Cerebellar cortex (tissue), 1 donor: ENCODE measurements at regions not wholly inside any gene's neighbourhood (a gene's known extent, or its start where the extent isn't known, plus 50 kb on each side); places are given as distances from the start of the nearest gene placed in this dataset.

ENCODE experiments used
- DNase-seq: peaks from one replicate; pipeline ENCODE4 v3.0.0-alpha.2; 2015; ENCODE audit warnings: low spot score

DNA sequence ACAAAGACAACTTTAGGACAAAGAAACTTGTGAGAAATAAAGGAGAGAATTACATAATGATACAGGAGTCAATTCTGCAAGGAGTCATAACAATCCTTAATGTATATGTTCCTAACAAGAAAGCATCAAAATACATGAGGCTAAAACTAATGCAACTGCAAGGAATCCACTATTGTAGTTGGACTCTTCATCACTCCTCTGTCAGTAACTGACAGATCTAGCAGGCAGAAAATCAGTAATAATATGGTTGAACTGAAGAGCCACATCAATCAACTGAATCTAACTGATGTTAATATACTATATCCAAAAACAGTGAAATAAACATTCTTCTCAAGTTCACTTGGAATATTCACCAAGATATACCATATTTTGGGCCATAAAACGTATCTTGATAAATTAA, 1806.4 kb upstream of the CELF4 start:
- no peak for DNase-seq

GRCh38 chr18:39366656-39367055, 1801.1 kb upstream of the CELF4 start:
- DNase-seq: no peak

DNA sequence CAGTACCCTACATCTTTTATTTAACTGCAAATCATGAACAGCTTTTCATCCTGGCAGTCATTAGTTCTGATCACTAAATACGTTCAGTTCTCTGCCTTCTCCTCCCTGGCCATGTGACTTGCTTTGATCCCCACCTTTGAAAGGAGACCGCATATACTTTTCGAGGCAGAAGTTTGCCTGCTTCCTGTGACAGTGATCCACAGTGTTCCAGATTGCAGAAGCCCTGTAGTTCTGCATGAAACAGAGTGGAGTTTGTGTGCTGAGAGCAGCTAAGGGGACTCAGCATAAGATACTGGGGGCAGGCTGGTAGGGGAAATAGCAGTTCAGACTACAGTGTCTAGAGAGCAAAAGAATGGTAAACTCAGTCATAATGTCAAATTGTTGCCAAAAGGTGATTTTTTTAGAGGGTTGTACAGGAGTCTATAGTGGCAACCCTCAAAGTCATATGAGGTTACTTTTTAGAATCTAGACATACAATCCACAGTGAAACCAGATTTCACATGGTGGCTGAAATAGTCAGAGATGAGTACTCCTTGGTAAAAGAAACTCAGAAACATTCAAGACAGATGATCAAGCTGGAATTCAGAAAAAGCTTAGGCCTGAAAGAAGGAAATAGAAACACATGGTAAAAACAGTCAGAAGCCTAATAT, 1800.4 kb upstream of the CELF4 start:
- no peak for DNase-seq

DNA sequence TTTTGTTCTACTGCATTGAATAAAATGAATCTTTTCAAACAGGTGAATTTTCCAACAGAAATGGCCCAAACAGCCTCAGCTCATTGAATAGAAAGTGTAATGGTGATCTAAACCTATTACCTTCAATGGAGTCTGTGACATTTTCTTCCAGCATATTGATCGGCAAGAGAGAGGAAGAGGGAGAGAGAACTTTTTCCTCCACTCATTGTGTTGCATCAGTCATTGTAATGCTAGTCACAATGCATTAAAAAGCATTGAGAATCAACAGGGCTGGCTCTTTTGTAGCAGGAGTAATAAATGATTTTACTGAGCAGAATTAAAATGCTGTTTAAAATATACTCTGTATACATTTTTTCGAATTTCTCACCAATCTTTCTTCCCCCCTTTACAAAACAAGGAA, 1794.5 kb upstream of the CELF4 start:
- DNase-seq: no peak

DNA sequence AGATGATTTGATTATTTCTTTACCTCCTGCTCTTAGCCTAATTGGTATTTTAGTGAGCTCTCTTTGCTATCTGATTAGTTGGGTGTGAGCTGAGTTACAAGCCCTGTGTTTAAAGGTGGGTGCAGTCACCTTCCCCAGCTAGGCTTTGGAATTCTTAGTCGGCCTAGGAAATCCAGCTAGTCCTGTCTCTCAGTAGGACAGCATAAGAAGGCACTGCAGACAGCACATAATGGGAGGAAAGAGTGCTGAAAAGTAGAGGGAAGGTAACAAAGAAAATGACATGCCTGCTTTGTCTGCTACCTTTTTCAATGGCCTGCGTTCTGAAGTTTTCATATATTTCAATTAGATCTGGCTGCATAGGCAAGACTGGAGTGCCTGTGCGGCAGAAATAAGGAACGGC, 1794.0 kb upstream of the CELF4 start:
- DNase-seq: no peak

DNA sequence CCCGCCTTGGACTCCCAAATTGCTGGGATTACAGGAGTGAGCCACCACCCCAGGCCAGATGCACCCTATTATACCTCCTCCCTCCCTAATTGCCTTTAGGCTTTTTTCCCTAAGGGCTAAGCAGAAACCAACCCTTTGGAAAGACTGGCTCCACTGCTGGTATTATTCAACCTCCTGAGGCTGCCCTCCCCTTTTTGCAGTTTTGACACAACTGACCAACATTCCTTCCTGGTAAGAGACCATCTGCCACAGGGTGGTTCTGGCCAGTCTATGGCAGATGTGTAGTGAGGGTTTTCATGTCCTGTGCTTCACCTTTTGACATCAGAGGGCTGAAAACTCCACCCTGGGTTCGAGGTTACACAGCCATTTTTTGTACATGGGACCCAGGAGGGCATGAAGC, 1785.3 kb upstream of the CELF4 start:
- DNase-seq: no peak

- DNase-seq: no peak
Observed at GRCh38 chr18:39349801-39350200, 1784.2 kb upstream of the CELF4 start.

DNA sequence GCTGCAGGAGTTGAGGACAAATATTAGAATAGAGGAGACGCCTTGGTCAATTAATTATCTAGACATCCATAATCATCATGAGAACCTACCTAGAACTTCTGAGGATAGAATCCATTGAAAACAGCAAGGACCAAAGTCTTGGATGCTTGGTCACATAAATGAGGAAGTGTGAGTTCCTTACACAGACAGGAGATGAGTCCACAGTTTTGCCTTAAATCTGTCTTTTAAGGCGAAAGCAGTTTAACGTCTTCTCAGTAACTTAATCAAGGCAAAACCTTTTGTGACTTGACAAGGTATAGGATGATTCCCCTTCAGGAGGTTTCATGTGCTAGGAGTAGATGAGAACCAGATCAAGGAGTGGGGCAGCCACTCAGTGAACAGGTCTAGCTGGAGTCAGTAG, 1783.2 kb upstream of the CELF4 start:
- no peak for DNase-seq

GRCh38 chr18:39347701-39348100, 1782.1 kb upstream of the CELF4 start:
- no peak for DNase-seq

DNA sequence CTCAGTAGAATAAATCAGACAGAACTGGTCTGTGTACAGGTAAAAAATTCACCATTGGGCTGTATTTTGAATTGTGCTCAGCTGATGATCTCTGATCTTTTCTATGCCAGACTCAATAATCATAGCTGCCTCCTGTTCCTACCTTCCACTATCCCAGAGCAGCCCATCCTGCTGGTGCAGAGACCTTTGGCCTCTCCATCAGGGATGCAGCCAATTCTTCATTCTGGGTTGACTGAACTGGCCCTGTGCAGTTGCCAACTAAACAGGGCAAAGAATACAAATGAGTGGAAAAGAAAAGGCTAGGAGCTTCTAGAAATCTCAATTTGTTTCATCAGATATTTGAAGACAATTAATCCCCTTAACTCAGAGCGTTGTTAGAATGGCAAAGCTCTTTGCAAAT, 1781.3 kb upstream of the CELF4 start:
- no peak for DNase-seq

- DNase-seq: no peak
Observed at GRCh38 chr18:39345321-39345720, 1779.7 kb upstream of the CELF4 start.

DNA sequence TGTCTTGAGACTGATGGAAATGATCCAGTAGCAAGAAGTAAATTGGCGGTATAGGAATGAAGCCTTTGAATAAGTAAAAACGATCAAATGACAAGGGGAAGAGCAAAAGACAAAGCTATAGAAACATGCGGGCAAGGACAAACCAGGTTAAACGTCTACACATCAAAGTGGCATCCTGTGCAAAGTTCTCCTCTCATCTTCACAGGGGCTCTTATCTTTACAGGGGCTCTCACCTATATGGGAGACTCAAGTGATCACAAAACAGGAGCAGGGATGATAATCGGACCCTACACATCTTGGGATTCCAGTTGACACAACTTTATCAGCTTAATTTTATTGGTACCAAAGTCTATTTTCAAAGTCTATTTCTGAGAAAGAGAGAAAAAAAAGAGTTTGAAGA, 1778.9 kb upstream of the CELF4 start:
- no peak for DNase-seq

DNA sequence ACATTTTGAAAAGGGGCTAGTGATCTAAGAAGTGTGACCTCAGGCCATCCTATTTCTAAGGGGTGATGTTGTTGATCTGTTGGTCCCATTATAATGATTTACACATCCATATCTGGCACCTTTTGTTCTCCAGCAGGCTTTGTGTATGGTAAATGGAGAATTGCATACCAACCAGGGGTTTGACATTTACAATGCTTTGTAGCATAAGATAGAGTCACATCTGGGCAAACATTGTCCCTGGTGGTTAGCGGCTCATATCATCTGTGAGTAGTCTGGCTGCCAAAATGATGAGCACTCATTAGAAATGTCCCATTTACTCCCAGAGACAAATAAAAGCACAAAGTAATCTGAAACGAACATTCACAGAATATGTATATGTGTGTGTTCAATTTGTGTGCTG, 1775.5 kb upstream of the CELF4 start:
- DNase-seq: no peak

- no peak for DNase-seq
Observed at GRCh38 chr18:39340418-39340817, 1774.8 kb upstream of the CELF4 start.

- DNase-seq: no peak
Observed at GRCh38 chr18:39329496-39330275, 1764.1 kb upstream of the CELF4 start.

GRCh38 chr18:39326772-39327171, 1761.2 kb upstream of the CELF4 start:
- no peak for DNase-seq

GRCh38 chr18:39325973-39326372, 1760.4 kb upstream of the CELF4 start:
- no peak for DNase-seq

DNA sequence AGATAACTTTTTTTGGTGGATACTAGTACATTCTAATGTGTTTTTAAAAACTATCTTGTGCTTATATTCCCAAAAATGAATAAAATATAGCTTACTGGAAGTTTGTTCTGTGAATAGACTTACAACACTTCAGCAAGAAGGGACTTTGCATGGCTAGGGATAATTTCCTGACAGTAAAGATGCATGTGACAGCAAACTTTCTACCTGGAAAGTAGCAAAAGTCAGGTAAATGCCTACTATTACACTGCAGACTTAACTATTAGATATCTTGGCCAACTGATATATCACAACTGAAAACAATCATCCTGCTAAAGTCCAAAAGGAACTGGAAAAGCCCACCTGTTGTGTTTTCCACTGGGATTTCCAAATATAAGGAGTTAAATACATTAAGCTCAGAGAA, 1753.5 kb upstream of the CELF4 start:
- no peak for DNase-seq

- no peak for DNase-seq
Observed at GRCh38 chr18:39318462-39318861, 1752.9 kb upstream of the CELF4 start.

DNA sequence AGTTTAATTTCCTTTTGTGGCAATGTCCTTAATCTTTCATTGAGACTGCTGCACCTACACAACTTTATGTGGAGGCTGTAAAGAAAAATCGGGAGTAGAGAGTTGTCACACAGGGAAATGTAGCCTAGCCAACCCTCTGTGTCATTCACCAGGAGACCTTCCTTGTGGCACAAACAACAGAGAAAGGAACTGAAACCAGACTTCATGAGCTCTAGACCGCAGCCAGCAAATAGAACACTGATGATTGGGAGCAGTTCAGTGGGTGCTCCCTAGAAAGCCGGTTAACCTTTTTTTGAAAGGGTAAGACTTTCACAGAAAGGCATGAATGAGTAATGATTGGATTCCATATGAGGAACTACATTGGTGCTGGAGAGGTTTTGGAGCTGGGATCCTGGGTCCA, 1752.4 kb upstream of the CELF4 start:
- DNase-seq: no peak

DNA sequence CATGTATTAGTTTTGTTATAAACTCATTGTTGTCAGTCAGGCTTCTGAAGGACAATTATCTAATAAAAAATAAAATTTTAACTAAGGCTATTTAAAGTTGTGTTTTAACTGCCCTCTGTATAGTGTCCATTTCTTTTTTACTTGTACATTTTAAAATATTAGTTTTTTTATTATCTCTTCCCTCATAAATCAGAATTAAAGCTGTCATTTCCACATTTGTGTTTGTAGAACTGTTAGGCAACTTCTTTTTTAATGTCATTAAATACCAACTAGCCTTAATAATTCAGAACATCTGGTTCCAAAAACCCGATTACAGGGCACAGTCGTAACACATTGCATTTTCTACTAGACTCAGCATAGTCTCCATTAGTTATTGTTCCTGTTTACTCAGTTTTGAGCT, 1749.0 kb upstream of the CELF4 start:
- DNase-seq: no peak

DNA sequence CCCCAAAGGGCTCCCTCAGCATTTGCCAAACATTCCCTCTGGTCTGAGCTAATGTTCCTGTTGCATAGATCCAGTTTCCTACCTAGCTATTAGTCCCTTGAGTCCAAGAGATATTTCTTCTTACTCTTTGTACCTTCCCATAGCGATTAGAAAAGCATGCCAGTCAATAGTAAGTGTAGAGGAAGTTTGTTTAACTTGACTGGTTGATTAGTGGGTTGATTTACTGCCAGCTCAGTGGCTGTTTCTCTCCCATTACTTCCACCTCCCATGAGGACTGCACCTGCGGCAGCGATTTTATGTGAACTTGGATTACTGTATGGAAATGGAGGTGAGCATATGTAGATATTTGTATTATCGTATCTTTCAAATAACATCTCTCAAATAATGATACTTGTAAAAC, 1748.4 kb upstream of the CELF4 start:
- DNase-seq: no peak

GRCh38 chr18:39311111-39311712, 1745.6 kb upstream of the CELF4 start:
- no peak for DNase-seq
